Panc1 (cell line): ENCODE measurements at regions not wholly inside any gene's neighbourhood (a gene's known extent, or its start where the extent isn't known, plus 50 kb on each side); places are given as distances from the start of the nearest gene placed in this dataset.

Source experiments
- POLR2AphosphoS5 ChIP-seq: IDR thresholded peaks from 2 replicates; pipeline ENCODE4 v1.6.1; 2012; ENCODE audit warnings: mild to moderate bottlenecking, low read depth, low read length, moderate library complexity
- TF ChIP-seq, protein P1 (sequence below): fragments of 450-650 bp; IDR thresholded peaks from 2 replicates; pipeline ENCODE4 v1.5.1; 2017; ENCODE audit warnings: mild to moderate bottlenecking

DNA sequence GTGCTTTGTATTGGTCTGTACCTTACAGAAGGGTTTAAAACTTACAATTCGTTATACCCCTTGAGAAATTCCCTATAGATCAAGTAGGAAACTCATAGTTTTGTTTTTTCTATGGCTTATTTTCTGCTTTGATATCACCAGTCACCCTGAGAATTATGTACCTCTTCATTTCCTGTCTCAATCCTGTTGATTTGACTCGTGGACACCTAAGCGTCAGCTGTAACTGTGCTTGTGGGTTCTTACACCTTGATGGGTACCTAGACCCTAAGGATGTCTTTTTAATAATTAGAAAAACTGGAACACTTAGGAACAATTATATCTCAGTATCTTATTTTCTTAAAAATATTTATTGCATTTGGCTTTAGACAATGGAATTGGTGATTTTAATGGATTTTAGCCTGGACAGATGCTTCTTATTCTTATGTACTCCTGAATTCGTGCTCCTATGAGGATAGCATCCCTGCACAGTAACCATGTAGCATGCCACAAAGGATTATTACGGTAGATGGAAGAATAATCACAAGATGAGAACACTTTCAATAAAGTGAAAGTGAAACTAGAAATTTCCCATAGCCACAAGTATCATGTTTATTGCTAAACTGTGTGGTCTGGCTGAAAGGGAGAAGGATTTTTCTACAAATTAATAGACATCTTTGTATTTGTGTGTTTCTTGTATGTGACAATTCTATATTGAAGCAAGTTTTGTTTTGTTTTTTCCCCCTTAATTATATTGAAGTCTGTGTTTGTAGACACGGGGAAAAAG, 1920.3 kb upstream of the WWC1 start:
- TF ChIP-seq POLR2AphosphoS5, result no peak
- TF ChIP-seq, protein P1, sequence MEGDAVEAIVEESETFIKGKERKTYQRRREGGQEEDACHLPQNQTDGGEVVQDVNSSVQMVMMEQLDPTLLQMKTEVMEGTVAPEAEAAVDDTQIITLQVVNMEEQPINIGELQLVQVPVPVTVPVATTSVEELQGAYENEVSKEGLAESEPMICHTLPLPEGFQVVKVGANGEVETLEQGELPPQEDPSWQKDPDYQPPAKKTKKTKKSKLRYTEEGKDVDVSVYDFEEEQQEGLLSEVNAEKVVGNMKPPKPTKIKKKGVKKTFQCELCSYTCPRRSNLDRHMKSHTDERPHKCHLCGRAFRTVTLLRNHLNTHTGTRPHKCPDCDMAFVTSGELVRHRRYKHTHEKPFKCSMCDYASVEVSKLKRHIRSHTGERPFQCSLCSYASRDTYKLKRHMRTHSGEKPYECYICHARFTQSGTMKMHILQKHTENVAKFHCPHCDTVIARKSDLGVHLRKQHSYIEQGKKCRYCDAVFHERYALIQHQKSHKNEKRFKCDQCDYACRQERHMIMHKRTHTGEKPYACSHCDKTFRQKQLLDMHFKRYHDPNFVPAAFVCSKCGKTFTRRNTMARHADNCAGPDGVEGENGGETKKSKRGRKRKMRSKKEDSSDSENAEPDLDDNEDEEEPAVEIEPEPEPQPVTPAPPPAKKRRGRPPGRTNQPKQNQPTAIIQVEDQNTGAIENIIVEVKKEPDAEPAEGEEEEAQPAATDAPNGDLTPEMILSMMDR, result no peak
